ENCODE measurements at regions not wholly inside any gene's neighbourhood (a gene's known extent, or its start where the extent isn't known, plus 50 kb on each side); places are given as distances from the start of the nearest gene placed in this dataset.

GRCh38 chr12:127431594-127431993, 835.4 kb upstream of the TMEM132C start:
- TF ChIP-seq EZH2 (IDR thresholded peaks at IDR 0.05; ENCODE audit: low read depth, unreplicated experiment) (no peak), REST (IDR thresholded peaks at IDR 0.05; ENCODE audit: unreplicated experiment) (no peak), EZH2phosphoT487 (IDR thresholded peaks at IDR 0.05; ENCODE audit: unreplicated experiment) (no peak), POLR2AphosphoS5 (IDR thresholded peaks at IDR 0.05; ENCODE audit: low read depth) (no peak), CREB1 (CRISPR knock-in tag; IDR thresholded peaks at IDR 0.05; ENCODE audit: low read depth) (no peak), ZNF114 (CRISPR knock-in tag; IDR thresholded peaks at IDR 0.05) (no peak)
- TF ChIP-seq, protein P1, sequence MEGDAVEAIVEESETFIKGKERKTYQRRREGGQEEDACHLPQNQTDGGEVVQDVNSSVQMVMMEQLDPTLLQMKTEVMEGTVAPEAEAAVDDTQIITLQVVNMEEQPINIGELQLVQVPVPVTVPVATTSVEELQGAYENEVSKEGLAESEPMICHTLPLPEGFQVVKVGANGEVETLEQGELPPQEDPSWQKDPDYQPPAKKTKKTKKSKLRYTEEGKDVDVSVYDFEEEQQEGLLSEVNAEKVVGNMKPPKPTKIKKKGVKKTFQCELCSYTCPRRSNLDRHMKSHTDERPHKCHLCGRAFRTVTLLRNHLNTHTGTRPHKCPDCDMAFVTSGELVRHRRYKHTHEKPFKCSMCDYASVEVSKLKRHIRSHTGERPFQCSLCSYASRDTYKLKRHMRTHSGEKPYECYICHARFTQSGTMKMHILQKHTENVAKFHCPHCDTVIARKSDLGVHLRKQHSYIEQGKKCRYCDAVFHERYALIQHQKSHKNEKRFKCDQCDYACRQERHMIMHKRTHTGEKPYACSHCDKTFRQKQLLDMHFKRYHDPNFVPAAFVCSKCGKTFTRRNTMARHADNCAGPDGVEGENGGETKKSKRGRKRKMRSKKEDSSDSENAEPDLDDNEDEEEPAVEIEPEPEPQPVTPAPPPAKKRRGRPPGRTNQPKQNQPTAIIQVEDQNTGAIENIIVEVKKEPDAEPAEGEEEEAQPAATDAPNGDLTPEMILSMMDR (conservative IDR thresholded peaks at IDR 0.05; ENCODE audit: low read depth in 2 of 2), result no peak
- TF ChIP-seq, protein P2, sequence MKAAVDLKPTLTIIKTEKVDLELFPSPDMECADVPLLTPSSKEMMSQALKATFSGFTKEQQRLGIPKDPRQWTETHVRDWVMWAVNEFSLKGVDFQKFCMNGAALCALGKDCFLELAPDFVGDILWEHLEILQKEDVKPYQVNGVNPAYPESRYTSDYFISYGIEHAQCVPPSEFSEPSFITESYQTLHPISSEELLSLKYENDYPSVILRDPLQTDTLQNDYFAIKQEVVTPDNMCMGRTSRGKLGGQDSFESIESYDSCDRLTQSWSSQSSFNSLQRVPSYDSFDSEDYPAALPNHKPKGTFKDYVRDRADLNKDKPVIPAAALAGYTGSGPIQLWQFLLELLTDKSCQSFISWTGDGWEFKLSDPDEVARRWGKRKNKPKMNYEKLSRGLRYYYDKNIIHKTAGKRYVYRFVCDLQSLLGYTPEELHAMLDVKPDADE (IDR thresholded peaks at IDR 0.05), result no peak
